HEK293 (cell line): ENCODE measurements at regions not wholly inside any gene's neighbourhood (a gene's known extent, or its start where the extent isn't known, plus 50 kb on each side); places are given as distances from the start of the nearest gene placed in this dataset.

Experiments used
- CTCF ChIA-PET: fragments of 350-600 bp; formaldehyde crosslinking; extraction: SDS; loops from one replicate; lab custom pipeline; 2021; ENCODE audit warnings: antibody characterized with exemption; lab: Yijun Ruan, JAX
- POLR2A ChIA-PET: fragments of 300-600 bp; formaldehyde crosslinking; extraction: SDS; loops from one replicate; lab custom pipeline; 2020; ENCODE audit warnings: antibody characterized with exemption, inconsistent platforms; lab: Yijun Ruan, JAX
- H3K27ac ChIP-seq: fragments of 200-500 bp; sonication (Bioruptor generic); 2 replicates; pipeline ENCODE4 v1.5.1; 2014; ENCODE audit warnings: low read depth, low read length, control low read depth, inconsistent platforms; ENCODE audit errors: extremely low read depth
- H3K36me3 ChIP-seq, 2 experiments: fragments of 200-500 bp in 1 of 2; sonication (Bioruptor generic) in 1 of 2; 1 replicate in 1 of 2; 2 replicates in 1 of 2; pipeline ENCODE4 v1.5.1; 2014 to 2017; ENCODE audit warnings: inconsistent platforms in 2 of 2, low read length in 2 of 2; ENCODE audit not compliant: control insufficient read depth in 2 of 2, insufficient read depth in 1 of 2
- H3K4me1 ChIP-seq: fragments of 200-500 bp; sonication (Bioruptor generic); 2 replicates; pipeline ENCODE4 v1.5.1; 2014; ENCODE audit warnings: mild to moderate bottlenecking, low read length, inconsistent platforms; ENCODE audit not compliant: control insufficient read depth, insufficient read depth
- H3K4me3 ChIP-seq: 2 replicates; pipeline ENCODE4 v1.5.1; 2011; ENCODE audit warnings: low read depth, mild to moderate bottlenecking, control low read depth, low read length, moderate library complexity
- H3K9me3 ChIP-seq: fragments of 200-500 bp; sonication (Bioruptor generic); 2 replicates; pipeline ENCODE4 v1.5.1; 2014; ENCODE audit warnings: low read depth, low read length, inconsistent platforms; ENCODE audit not compliant: control insufficient read depth, insufficient read depth
- ATF2 ChIP-seq: fragments of 450-650 bp; formaldehyde crosslinking; IDR thresholded peaks from 2 replicates; pipeline ENCODE4 v1.5.1; 2016; ENCODE audit warnings: missing biosample characterization, missing genetic modification characterization, low read depth
- FEZF1 ChIP-seq: fragments of 450-650 bp; formaldehyde crosslinking; IDR thresholded peaks from 2 replicates; pipeline ENCODE4 v1.5.1; 2016; ENCODE audit warnings: missing biosample characterization, missing genetic modification characterization
- GLI4 ChIP-seq: fragments of 450-650 bp; formaldehyde crosslinking; IDR thresholded peaks from 2 replicates; pipeline ENCODE4 v1.5.1; 2016; ENCODE audit warnings: missing biosample characterization, missing genetic modification characterization
- MEIS1 ChIP-seq: sonication (generic); formaldehyde crosslinking; IDR thresholded peaks from 2 replicates; pipeline ENCODE4 v1.8.1; 2022; ENCODE audit warnings: missing genetic modification reagents, mild to moderate bottlenecking, borderline replicate concordance
- MYNN ChIP-seq: fragments of 450-650 bp; formaldehyde crosslinking; IDR thresholded peaks from 2 replicates; pipeline ENCODE4 v1.5.1; 2016; ENCODE audit warnings: missing biosample characterization, missing genetic modification characterization, borderline replicate concordance
- REPIN1 ChIP-seq: fragments of 450-650 bp; formaldehyde crosslinking; IDR thresholded peaks from 2 replicates; pipeline ENCODE4 v1.5.1; 2017; ENCODE audit warnings: missing biosample characterization, missing genetic modification characterization, low read depth
- TRIM28 ChIP-seq: IDR thresholded peaks from 2 replicates; pipeline ENCODE4 v1.6.1; 2011; ENCODE audit warnings: low read length, control low read depth, borderline replicate concordance
- ZNF132 ChIP-seq: fragments of 450-650 bp; formaldehyde crosslinking; IDR thresholded peaks from 2 replicates; pipeline ENCODE4 v1.5.1; 2017; ENCODE audit warnings: missing biosample characterization, missing genetic modification characterization, borderline replicate concordance
- ZNF202 ChIP-seq: fragments of 450-650 bp; formaldehyde crosslinking; IDR thresholded peaks from 2 replicates; pipeline ENCODE4 v1.5.1; 2016; ENCODE audit warnings: missing biosample characterization, missing genetic modification characterization, borderline replicate concordance
- ZNF302 ChIP-seq: fragments of 450-650 bp; formaldehyde crosslinking; IDR thresholded peaks from 2 replicates; pipeline ENCODE4 v1.5.1; 2016; ENCODE audit warnings: missing biosample characterization, missing genetic modification characterization, low read depth
- ZNF335 ChIP-seq: fragments of 450-650 bp; formaldehyde crosslinking; conservative IDR thresholded peaks from 2 replicates; pipeline ENCODE4 v1.5.1; 2016; ENCODE audit warnings: missing biosample characterization, missing genetic modification characterization
- ZNF404 ChIP-seq: fragments of 450-650 bp; formaldehyde crosslinking; IDR thresholded peaks from 2 replicates; pipeline ENCODE4 v1.5.1; 2017; ENCODE audit warnings: missing biosample characterization, missing genetic modification characterization
- ZNF513 ChIP-seq: fragments of 450-650 bp; IDR thresholded peaks from 2 replicates; pipeline ENCODE4 v1.5.1; 2018; ENCODE audit warnings: missing biosample characterization, missing genetic modification characterization
- ZNF596 ChIP-seq: fragments of 450-650 bp; IDR thresholded peaks from 2 replicates; pipeline ENCODE4 v1.5.0; 2018; ENCODE audit warnings: missing biosample characterization, mild to moderate bottlenecking, missing genetic modification characterization, moderate library complexity
- ZNF600 ChIP-seq: fragments of 450-650 bp; formaldehyde crosslinking; IDR thresholded peaks from 2 replicates; pipeline ENCODE4 v1.5.1; 2016; ENCODE audit warnings: missing biosample characterization, missing genetic modification characterization
- ZNF777 ChIP-seq: fragments of 450-650 bp; formaldehyde crosslinking; IDR thresholded peaks from 2 replicates; pipeline ENCODE4 v1.5.1; 2017; ENCODE audit warnings: missing biosample characterization, missing genetic modification characterization, borderline replicate concordance
- ZXDB ChIP-seq: fragments of 450-650 bp; formaldehyde crosslinking; IDR thresholded peaks from 2 replicates; pipeline ENCODE4 v1.5.1; 2016; ENCODE audit warnings: missing biosample characterization, missing genetic modification characterization
- TF ChIP-seq, protein P1 (sequence below): fragments of 450-650 bp; formaldehyde crosslinking; IDR thresholded peaks from 2 replicates; pipeline ENCODE4 v1.5.1; 2016; ENCODE audit warnings: missing biosample characterization, missing genetic modification characterization, borderline replicate concordance
- TF ChIP-seq, protein P2 (sequence below): fragments of 450-650 bp; formaldehyde crosslinking; IDR thresholded peaks from 2 replicates; pipeline ENCODE4 v1.5.1; 2016; ENCODE audit warnings: missing biosample characterization, missing genetic modification characterization, borderline replicate concordance

- ChIA-PET CTCF (interaction anchor here (0.7 kb wide), 2 partner anchors 21 to 579 kb away, joined by 3 to 4 read pairs; no protein-coding TSS in a partner anchor), POLR2A (no interaction called here)
- Histone ChIP-seq H3K4me1 (no peaks in the 10 kb centered on the region), H3K9me3 (no peaks in the 10 kb centered on the region)
- TF ChIP-seq MEIS1 (CRISPR knock-in tag) = no peak
- TF ChIP-seq TRIM28 = no peak
- TF ChIP-seq GLI4 (tag by site-specific recombination) = no peak
- TF ChIP-seq ZNF600 (tag by site-specific recombination) = no peak
- no peak for TF ChIP-seq ZNF302 (tag by site-specific recombination)
- TF ChIP-seq FEZF1 = no peak
- TF ChIP-seq, protein P1, sequence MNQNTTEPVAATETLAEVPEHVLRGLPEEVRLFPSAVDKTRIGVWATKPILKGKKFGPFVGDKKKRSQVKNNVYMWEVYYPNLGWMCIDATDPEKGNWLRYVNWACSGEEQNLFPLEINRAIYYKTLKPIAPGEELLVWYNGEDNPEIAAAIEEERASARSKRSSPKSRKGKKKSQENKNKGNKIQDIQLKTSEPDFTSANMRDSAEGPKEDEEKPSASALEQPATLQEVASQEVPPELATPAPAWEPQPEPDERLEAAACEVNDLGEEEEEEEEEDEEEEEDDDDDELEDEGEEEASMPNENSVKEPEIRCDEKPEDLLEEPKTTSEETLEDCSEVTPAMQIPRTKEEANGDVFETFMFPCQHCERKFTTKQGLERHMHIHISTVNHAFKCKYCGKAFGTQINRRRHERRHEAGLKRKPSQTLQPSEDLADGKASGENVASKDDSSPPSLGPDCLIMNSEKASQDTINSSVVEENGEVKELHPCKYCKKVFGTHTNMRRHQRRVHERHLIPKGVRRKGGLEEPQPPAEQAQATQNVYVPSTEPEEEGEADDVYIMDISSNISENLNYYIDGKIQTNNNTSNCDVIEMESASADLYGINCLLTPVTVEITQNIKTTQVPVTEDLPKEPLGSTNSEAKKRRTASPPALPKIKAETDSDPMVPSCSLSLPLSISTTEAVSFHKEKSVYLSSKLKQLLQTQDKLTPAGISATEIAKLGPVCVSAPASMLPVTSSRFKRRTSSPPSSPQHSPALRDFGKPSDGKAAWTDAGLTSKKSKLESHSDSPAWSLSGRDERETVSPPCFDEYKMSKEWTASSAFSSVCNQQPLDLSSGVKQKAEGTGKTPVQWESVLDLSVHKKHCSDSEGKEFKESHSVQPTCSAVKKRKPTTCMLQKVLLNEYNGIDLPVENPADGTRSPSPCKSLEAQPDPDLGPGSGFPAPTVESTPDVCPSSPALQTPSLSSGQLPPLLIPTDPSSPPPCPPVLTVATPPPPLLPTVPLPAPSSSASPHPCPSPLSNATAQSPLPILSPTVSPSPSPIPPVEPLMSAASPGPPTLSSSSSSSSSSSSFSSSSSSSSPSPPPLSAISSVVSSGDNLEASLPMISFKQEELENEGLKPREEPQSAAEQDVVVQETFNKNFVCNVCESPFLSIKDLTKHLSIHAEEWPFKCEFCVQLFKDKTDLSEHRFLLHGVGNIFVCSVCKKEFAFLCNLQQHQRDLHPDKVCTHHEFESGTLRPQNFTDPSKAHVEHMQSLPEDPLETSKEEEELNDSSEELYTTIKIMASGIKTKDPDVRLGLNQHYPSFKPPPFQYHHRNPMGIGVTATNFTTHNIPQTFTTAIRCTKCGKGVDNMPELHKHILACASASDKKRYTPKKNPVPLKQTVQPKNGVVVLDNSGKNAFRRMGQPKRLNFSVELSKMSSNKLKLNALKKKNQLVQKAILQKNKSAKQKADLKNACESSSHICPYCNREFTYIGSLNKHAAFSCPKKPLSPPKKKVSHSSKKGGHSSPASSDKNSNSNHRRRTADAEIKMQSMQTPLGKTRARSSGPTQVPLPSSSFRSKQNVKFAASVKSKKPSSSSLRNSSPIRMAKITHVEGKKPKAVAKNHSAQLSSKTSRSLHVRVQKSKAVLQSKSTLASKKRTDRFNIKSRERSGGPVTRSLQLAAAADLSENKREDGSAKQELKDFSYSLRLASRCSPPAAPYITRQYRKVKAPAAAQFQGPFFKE (tag by site-specific recombination) = no peak
- TF ChIP-seq ZNF513 (tag by site-specific recombination) = no peak
- no peak for TF ChIP-seq ZNF777 (tag by site-specific recombination)
- TF ChIP-seq, all 188 proteins: peak for 0
- Histone ChIP-seq H3K36me3 (no peaks in the 10 kb centered on the region), H3K4me3 (no peak overlapping the region), H3K27ac (no peak overlapping the region)
Observed at GRCh38 chr10:61064356-61064755, 120.4 kb upstream of the RHOBTB1 start.

- POLR2A ChIA-PET = no interaction called here
Observed at GRCh38 chr10:61063901-61064300, 119.9 kb upstream of the RHOBTB1 start.

DNA sequence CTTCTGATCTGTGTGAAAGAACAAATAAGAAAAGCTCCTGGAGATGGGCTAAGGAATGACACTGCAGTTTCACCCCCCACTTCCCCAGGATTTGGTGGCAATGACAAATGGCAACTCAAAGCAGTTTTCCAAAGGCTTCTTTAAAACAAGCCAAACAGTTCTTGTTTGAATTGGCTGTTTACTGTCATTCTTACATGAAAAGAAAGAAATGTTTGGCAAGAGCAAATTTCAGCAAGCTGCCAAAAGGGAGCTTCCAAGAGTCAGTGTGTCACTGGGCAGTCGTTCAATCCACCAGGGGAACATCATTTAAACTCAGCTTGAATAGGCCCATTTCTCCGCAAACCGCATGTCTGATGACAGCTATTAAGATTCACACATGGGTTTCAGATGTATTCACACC is 119.0 kb upstream of the RHOBTB1 start:
- POLR2A ChIA-PET = no interaction called here
- H3K9me3 ChIP-seq = no peaks in the 10 kb centered on the region
- H3K4me3 ChIP-seq = no peak overlapping the region
- CTCF ChIA-PET = interaction anchor here (0.5 to 0.7 kb wide), 3 partner anchors 221 to 977 kb away, joined by 4 to 5 read pairs (median 4); no protein-coding TSS in a partner anchor
- H3K4me1 ChIP-seq = no peaks in the 10 kb centered on the region
- H3K36me3 ChIP-seq = no peaks in the 10 kb centered on the region
- no peak overlapping the region for H3K27ac ChIP-seq
- TF ChIP-seq ZNF202 (tag by site-specific recombination) (no peak), MYNN (tag by site-specific recombination) (no peak), ZNF596 (no peak), ZNF335 (tag by site-specific recombination) (no peak), ZNF404 (no peak), ZNF132 (tag by site-specific recombination) (no peak), ZXDB (no peak)
- TF ChIP-seq, protein P2, sequence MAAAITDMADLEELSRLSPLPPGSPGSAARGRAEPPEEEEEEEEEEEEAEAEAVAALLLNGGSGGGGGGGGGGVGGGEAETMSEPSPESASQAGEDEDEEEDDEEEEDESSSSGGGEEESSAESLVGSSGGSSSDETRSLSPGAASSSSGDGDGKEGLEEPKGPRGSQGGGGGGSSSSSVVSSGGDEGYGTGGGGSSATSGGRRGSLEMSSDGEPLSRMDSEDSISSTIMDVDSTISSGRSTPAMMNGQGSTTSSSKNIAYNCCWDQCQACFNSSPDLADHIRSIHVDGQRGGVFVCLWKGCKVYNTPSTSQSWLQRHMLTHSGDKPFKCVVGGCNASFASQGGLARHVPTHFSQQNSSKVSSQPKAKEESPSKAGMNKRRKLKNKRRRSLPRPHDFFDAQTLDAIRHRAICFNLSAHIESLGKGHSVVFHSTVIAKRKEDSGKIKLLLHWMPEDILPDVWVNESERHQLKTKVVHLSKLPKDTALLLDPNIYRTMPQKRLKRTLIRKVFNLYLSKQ (tag by site-specific recombination) = no peak

More at GRCh38 chr10:61063901-61064300, 119.9 kb upstream of the RHOBTB1 start:
- H3K4me1 ChIP-seq = no peaks in the 10 kb centered on the region
- H3K27ac ChIP-seq = no peak overlapping the region
- no peak overlapping the region for H3K4me3 ChIP-seq
- CTCF ChIA-PET = interaction anchor here (0.7 kb wide), 2 partner anchors 22 to 579 kb away, joined by 3 to 4 read pairs; no protein-coding TSS in a partner anchor
- H3K9me3 ChIP-seq = no peaks in the 10 kb centered on the region
- TF ChIP-seq ATF2 (0 out of 2 replicates have a peak, but pooled peaks have one; percentile 17), REPIN1 (no peak)
- no peaks in the 10 kb centered on the region for H3K36me3 ChIP-seq
